Central memory CD8-positive, alpha-beta T cell (primary cell): ENCODE measurements at regions not wholly inside any gene's neighbourhood (a gene's known extent, or its start where the extent isn't known, plus 50 kb on each side); places are given as distances from the start of the nearest gene placed in this dataset.

Source experiments
- ATAC-seq: fragments of 150-1000 bp; cut with Tn5 transposase; replicated peaks from 2 replicates; pipeline ENCODE4 v1.10.0; 2022; ENCODE audit warnings: mild to moderate bottlenecking, moderate FRiP score, moderate number of reproducible peaks; ENCODE audit not compliant: poor library complexity, severe bottlenecking; ENCODE audit errors: extremely low read depth
- DNase-seq, 2 donors: peaks; one replicate each; pipeline ENCODE4 v3.0.0; 2021; ENCODE audit warnings: low spot score in 2 of 2
- H3K27ac Mint-ChIP-seq: one replicate; pipeline ENCODE4 v1.8.0; 2022; ENCODE audit warnings: low read depth, mild to moderate bottlenecking, moderate library complexity, mixed read lengths
- H3K27me3 Mint-ChIP-seq: one replicate; pipeline ENCODE4 v1.8.0; 2022; ENCODE audit warnings: mixed read lengths
- H3K36me3 Mint-ChIP-seq: one replicate; pipeline ENCODE4 v1.8.0; 2022; ENCODE audit warnings: mild to moderate bottlenecking, moderate library complexity, mixed read lengths; ENCODE audit not compliant: insufficient read depth
- H3K4me1 Mint-ChIP-seq: one replicate; pipeline ENCODE4 v1.8.0; 2022; ENCODE audit warnings: mixed read lengths
- H3K4me3 Mint-ChIP-seq: one replicate; pipeline ENCODE4 v1.8.0; 2022; ENCODE audit warnings: mild to moderate bottlenecking, moderate library complexity, mixed read lengths
- H3K9me3 Mint-ChIP-seq: one replicate; pipeline ENCODE4 v1.8.0; 2022; ENCODE audit warnings: mixed read lengths

GRCh38 chr9:29875547-29875946, 2302.3 kb upstream of the C9orf72 start:
- Mint-ChIP-seq H3K4me1 (no peaks in the 10 kb centered on the region), H3K9me3 (peaks cover 7% of the 10 kb centered on the region), H3K27ac (no peak overlapping the region), H3K36me3 (no peaks in the 10 kb centered on the region), H3K27me3 (no peaks in the 10 kb centered on the region), H3K4me3 (no peak overlapping the region)
- no peak for ATAC-seq
- DNase-seq: no peak

GRCh38 chr9:29882767-29883166, 2309.5 kb upstream of the C9orf72 start:
- H3K27ac Mint-ChIP-seq: no peak overlapping the region
- no peaks in the 10 kb centered on the region for H3K4me1 Mint-ChIP-seq
- H3K27me3 Mint-ChIP-seq: no peaks in the 10 kb centered on the region
- peaks cover 23% of the 10 kb centered on the region for H3K9me3 Mint-ChIP-seq
- H3K4me3 Mint-ChIP-seq: no peak overlapping the region
- ATAC-seq (no peak), DNase-seq (no peak)
- peaks cover 2% of the 10 kb centered on the region for H3K36me3 Mint-ChIP-seq

GRCh38 chr9:29906065-29906464, 2332.8 kb upstream of the C9orf72 start:
- H3K36me3 Mint-ChIP-seq: no peaks in the 10 kb centered on the region
- H3K27ac Mint-ChIP-seq: no peak overlapping the region
- H3K9me3 Mint-ChIP-seq: peaks cover 14% of the 10 kb centered on the region
- no peak for ATAC-seq
- no peak overlapping the region for H3K4me3 Mint-ChIP-seq
- DNase-seq: no peak
- H3K4me1 Mint-ChIP-seq: no peaks in the 10 kb centered on the region
- H3K27me3 Mint-ChIP-seq: no peaks in the 10 kb centered on the region

- Mint-ChIP-seq H3K4me1 (no peaks in the 10 kb centered on the region), H3K27ac (no peak overlapping the region), H3K27me3 (no peaks in the 10 kb centered on the region), H3K36me3 (no peaks in the 10 kb centered on the region), H3K9me3 (peaks cover 17% of the 10 kb centered on the region), H3K4me3 (no peak overlapping the region)
- ATAC-seq (no peak), DNase-seq (no peak)
Measured at GRCh38 chr9:29928072-29928471, 2354.8 kb upstream of the C9orf72 start.

- no peak overlapping the region for H3K4me3 Mint-ChIP-seq
- ATAC-seq: no peak
- no peaks in the 10 kb centered on the region for H3K4me1 Mint-ChIP-seq
- no peak for DNase-seq
- no peaks in the 10 kb centered on the region for H3K36me3 Mint-ChIP-seq
- H3K27me3 Mint-ChIP-seq: no peaks in the 10 kb centered on the region
- H3K27ac Mint-ChIP-seq: no peak overlapping the region
- H3K9me3 Mint-ChIP-seq: peaks cover 38% of the 10 kb centered on the region
Measured at GRCh38 chr9:29939559-29939958, 2366.3 kb upstream of the C9orf72 start.

- H3K27ac Mint-ChIP-seq: no peak overlapping the region
- ATAC-seq: no peak
- no peaks in the 10 kb centered on the region for H3K27me3 Mint-ChIP-seq
- no peak overlapping the region for H3K4me3 Mint-ChIP-seq
- H3K4me1 Mint-ChIP-seq: no peaks in the 10 kb centered on the region
- H3K36me3 Mint-ChIP-seq: no peaks in the 10 kb centered on the region
- H3K9me3 Mint-ChIP-seq: peaks cover 14% of the 10 kb centered on the region
- DNase-seq: no peak
Measured at GRCh38 chr9:29945012-29945411, 2371.7 kb upstream of the C9orf72 start.

GRCh38 chr9:29958469-29958868, 2385.2 kb upstream of the C9orf72 start:
- H3K9me3 Mint-ChIP-seq: peaks cover 5% of the 10 kb centered on the region
- H3K4me3 Mint-ChIP-seq: no peak overlapping the region
- DNase-seq: no peak
- H3K36me3 Mint-ChIP-seq: no peaks in the 10 kb centered on the region
- ATAC-seq: no peak
- H3K27ac Mint-ChIP-seq: no peak overlapping the region
- H3K27me3 Mint-ChIP-seq: no peaks in the 10 kb centered on the region
- H3K4me1 Mint-ChIP-seq: no peaks in the 10 kb centered on the region

- H3K27ac Mint-ChIP-seq: no peak overlapping the region
- peaks cover 22% of the 10 kb centered on the region for H3K9me3 Mint-ChIP-seq
- ATAC-seq (no peak), DNase-seq (no peak)
- H3K27me3 Mint-ChIP-seq: no peaks in the 10 kb centered on the region
- no peaks in the 10 kb centered on the region for H3K4me1 Mint-ChIP-seq
- H3K4me3 Mint-ChIP-seq: no peak overlapping the region
- no peaks in the 10 kb centered on the region for H3K36me3 Mint-ChIP-seq
Measured at GRCh38 chr9:29965834-29966233, 2392.6 kb upstream of the C9orf72 start.

GRCh38 chr9:29966247-29966646, 2393.0 kb upstream of the C9orf72 start:
- Mint-ChIP-seq H3K27ac (no peak overlapping the region), H3K4me3 (no peak overlapping the region), H3K9me3 (peaks cover 22% of the 10 kb centered on the region), H3K36me3 (no peaks in the 10 kb centered on the region), H3K4me1 (no peaks in the 10 kb centered on the region), H3K27me3 (no peaks in the 10 kb centered on the region)
- ATAC-seq (no peak), DNase-seq (no peak)

GRCh38 chr9:29968831-29969230, 2395.6 kb upstream of the C9orf72 start:
- H3K36me3 Mint-ChIP-seq: no peaks in the 10 kb centered on the region
- H3K4me1 Mint-ChIP-seq: no peaks in the 10 kb centered on the region
- no peaks in the 10 kb centered on the region for H3K27me3 Mint-ChIP-seq
- no peak for ATAC-seq
- H3K27ac Mint-ChIP-seq: no peak overlapping the region
- H3K9me3 Mint-ChIP-seq: peaks cover 18% of the 10 kb centered on the region
- no peak for DNase-seq
- no peak overlapping the region for H3K4me3 Mint-ChIP-seq

- no peak for ATAC-seq
- Mint-ChIP-seq H3K27ac (no peak overlapping the region), H3K9me3 (peaks cover 17% of the 10 kb centered on the region), H3K36me3 (no peaks in the 10 kb centered on the region), H3K4me1 (no peaks in the 10 kb centered on the region), H3K4me3 (no peak overlapping the region), H3K27me3 (no peaks in the 10 kb centered on the region)
- DNase-seq: no peak
Measured at GRCh38 chr9:29969408-29969807, 2396.1 kb upstream of the C9orf72 start.

GRCh38 chr9:29969856-29970647, 2396.8 kb upstream of the C9orf72 start:
- no peak overlapping the region for H3K4me3 Mint-ChIP-seq
- H3K9me3 Mint-ChIP-seq: peaks cover 13% of the 10 kb centered on the region
- no peak overlapping the region for H3K27ac Mint-ChIP-seq
- no peaks in the 10 kb centered on the region for H3K4me1 Mint-ChIP-seq
- ATAC-seq (no peak), DNase-seq (no peak)
- H3K36me3 Mint-ChIP-seq: no peaks in the 10 kb centered on the region
- H3K27me3 Mint-ChIP-seq: no peaks in the 10 kb centered on the region

- no peak overlapping the region for H3K4me3 Mint-ChIP-seq
- H3K36me3 Mint-ChIP-seq: no peaks in the 10 kb centered on the region
- ATAC-seq (no peak), DNase-seq (no peak)
- no peaks in the 10 kb centered on the region for H3K27me3 Mint-ChIP-seq
- H3K4me1 Mint-ChIP-seq: no peaks in the 10 kb centered on the region
- H3K9me3 Mint-ChIP-seq: no peaks in the 10 kb centered on the region
- H3K27ac Mint-ChIP-seq: no peak overlapping the region
Measured at GRCh38 chr9:29974197-29974596, 2400.9 kb upstream of the C9orf72 start.
